Sciatic nerve (tissue), 2 donors: ENCODE measurements at regions not wholly inside any gene's neighbourhood (a gene's known extent, or its start where the extent isn't known, plus 50 kb on each side); places are given as distances from the start of the nearest gene placed in this dataset.

ENCODE experiments used
- ATAC-seq: fragments of 200-7000 bp; cut with Tn5 transposase; one replicate; pipeline ENCODE4 v1.9.1; 2020; ENCODE audit warnings: mild to moderate bottlenecking, moderate library complexity
- DNase-seq: peaks from one replicate; pipeline ENCODE4 v3.0.0-alpha.2; 2020; ENCODE audit warnings: low spot score
- intact Hi-C: fragments of 100-400 bp; cut with DNase I; formaldehyde crosslinking; loops from one replicate; pipeline ENCODE4 v1.14.2; 2022
- donor health status: DM: no; HTN: no; CAD: no.
- donor health status: DM: no; HTN: no; CAD: no.

- DNase-seq (no peak), ATAC-seq (no peak)
- intact Hi-C loops, result no loop called here
Observed at GRCh38 chr2:4295680-4296079, 592.3 kb downstream of the DCDC2C start.

- intact Hi-C loops, result no loop called here
- no peak for ATAC-seq
Observed at GRCh38 chr2:4300616-4301015, 597.2 kb downstream of the DCDC2C start.

GRCh38 chr2:4324531-4324930, 621.2 kb downstream of the DCDC2C start:
- DNase-seq (no peak), ATAC-seq (no peak)
- intact Hi-C loops, result no loop called here

More at GRCh38 chr2:4300616-4301015, 597.2 kb downstream of the DCDC2C start:
- no peak for DNase-seq

- no peak for ATAC-seq
- intact Hi-C loops, result no loop called here
- no peak for DNase-seq
Observed at GRCh38 chr2:4336864-4337263, 633.5 kb downstream of the DCDC2C start.

- intact Hi-C loops, result no loop called here
- no peak for DNase-seq
- no peak for ATAC-seq
Observed at GRCh38 chr2:4338345-4338744, 635.0 kb downstream of the DCDC2C start.

GRCh38 chr2:4340536-4340935, 637.2 kb downstream of the DCDC2C start:
- ATAC-seq (no peak), DNase-seq (no peak)
- intact Hi-C loops, result no loop called here

GRCh38 chr2:4346628-4347027, 643.3 kb downstream of the DCDC2C start:
- no peak for ATAC-seq
- intact Hi-C loops, result no loop called here
- no peak for DNase-seq

GRCh38 chr2:4353668-4354067, 650.3 kb downstream of the DCDC2C start:
- DNase-seq (no peak), ATAC-seq (no peak)
- intact Hi-C loops, result no loop called here

- intact Hi-C loops, result no loop called here
- ATAC-seq (no peak), DNase-seq (no peak)
Observed at GRCh38 chr2:4354164-4354563, 650.8 kb downstream of the DCDC2C start.

- intact Hi-C loops, result no loop called here
- DNase-seq, result no peak
- ATAC-seq, result no peak
Observed at GRCh38 chr2:4354678-4355077, 651.3 kb downstream of the DCDC2C start.

GRCh38 chr2:4356109-4356508, 652.7 kb downstream of the DCDC2C start:
- no peak for ATAC-seq
- no peak for DNase-seq
- intact Hi-C loops, result no loop called here

- DNase-seq (no peak), ATAC-seq (no peak)
- intact Hi-C loops, result no loop called here
Observed at GRCh38 chr2:4356541-4356940, 653.2 kb downstream of the DCDC2C start.

GRCh38 chr2:4357121-4357520, 653.7 kb downstream of the DCDC2C start:
- no peak for ATAC-seq
- DNase-seq, result no peak
- intact Hi-C loops, result no loop called here

- DNase-seq (no peak), ATAC-seq (no peak)
- intact Hi-C loops, result no loop called here
Observed at GRCh38 chr2:4358837-4359236, 655.5 kb downstream of the DCDC2C start.

- intact Hi-C loops, result no loop called here
- no peak for DNase-seq
- ATAC-seq, result no peak
Observed at GRCh38 chr2:4368907-4369306, 665.5 kb downstream of the DCDC2C start.

GRCh38 chr2:4369826-4370419, 666.5 kb downstream of the DCDC2C start:
- intact Hi-C loops, result no loop called here
- DNase-seq (no peak), ATAC-seq (no peak)

- no peak for ATAC-seq
- intact Hi-C loops, result no loop called here
- no peak for DNase-seq
Observed at GRCh38 chr2:4370422-4371090, 667.2 kb downstream of the DCDC2C start.

GRCh38 chr2:4381049-4381448, 677.7 kb downstream of the DCDC2C start:
- intact Hi-C loops, result no loop called here
- no peak for DNase-seq
- no peak for ATAC-seq

- intact Hi-C loops, result no loop called here
- no peak for DNase-seq
Observed at GRCh38 chr2:4381773-4382172, 678.4 kb downstream of the DCDC2C start.

GRCh38 chr2:4391013-4391412, 687.6 kb downstream of the DCDC2C start:
- DNase-seq (no peak), ATAC-seq (no peak)
- intact Hi-C loops, result no loop called here

More at GRCh38 chr2:4381773-4382172, 678.4 kb downstream of the DCDC2C start:
- no peak for ATAC-seq

- intact Hi-C loops, result no loop called here
- no peak for ATAC-seq
Observed at GRCh38 chr2:4404363-4404762, 701.0 kb downstream of the DCDC2C start.

More at GRCh38 chr2:4404363-4404762, 701.0 kb downstream of the DCDC2C start:
- no peak for DNase-seq
